GM19025 (cell line): ENCODE measurements at regions not wholly inside any gene's neighbourhood (a gene's known extent, or its start where the extent isn't known, plus 50 kb on each side); places are given as distances from the start of the nearest gene placed in this dataset.

Experiments used
- ATAC-seq: cut with Tn5 transposase; IDR thresholded peaks from one replicate; pipeline ENCODE4 v1.9.1; 2021; ENCODE audit warnings: mild to moderate bottlenecking, low read depth, moderate library complexity; ENCODE audit not compliant: unreplicated experiment

DNA sequence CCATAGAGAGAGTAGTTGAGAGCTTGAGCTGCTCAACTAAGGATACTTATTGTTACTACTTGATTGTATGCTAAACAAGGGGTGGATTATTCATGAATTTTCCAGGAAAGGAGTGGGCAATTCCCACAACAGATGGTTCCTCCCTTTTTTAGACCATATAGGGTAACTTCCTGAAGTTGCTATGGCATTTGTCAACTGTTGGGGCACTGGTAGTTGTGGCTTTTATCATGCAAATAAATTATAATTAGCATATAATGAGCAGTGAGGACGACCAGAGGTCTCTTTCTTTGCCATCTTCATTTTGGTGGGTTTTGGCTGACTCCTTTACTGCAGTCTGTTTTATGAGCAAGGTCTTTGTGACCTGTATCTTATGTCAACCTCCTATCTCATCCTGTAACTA is 1403.5 kb upstream of the PABPC4L start:
- no peak for ATAC-seq

DNA sequence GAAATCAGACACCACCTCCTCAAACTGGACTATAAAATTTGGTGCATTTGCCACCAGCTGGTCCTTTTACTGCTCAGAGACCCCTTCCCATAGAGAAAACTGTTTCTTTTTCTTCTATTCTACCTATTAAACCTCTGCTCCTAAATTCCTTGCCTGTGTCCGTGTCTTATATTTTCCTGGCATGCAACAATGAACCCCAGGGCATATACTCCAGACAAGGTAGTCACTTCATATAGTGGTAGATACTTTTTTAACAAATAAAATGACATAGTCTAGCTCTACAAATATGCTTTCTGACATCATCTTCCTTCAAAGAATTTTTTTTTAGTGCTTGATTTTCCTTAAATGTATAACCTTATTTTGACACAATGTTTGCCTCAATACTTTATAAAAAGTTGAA is 1402.9 kb upstream of the PABPC4L start:
- no peak for ATAC-seq

DNA sequence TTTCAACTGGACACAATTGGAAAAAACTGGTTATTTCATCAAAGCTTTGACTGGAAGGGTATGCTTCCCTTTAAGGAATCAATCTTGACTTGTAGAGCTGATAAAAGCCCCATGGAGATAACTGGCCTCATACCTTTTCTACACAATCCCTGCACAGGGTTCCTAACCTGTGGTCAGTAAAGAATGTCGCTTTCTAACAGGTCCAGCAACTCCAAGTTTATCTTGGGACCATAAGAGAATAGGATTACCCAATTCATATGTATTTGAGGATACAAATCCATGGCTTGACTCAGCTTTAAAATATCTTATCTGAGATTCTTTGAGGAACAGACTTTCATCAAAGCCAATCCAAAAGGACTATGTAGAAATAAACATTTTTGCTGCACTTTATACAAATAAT is 1399.8 kb upstream of the PABPC4L start:
- no peak for ATAC-seq

DNA sequence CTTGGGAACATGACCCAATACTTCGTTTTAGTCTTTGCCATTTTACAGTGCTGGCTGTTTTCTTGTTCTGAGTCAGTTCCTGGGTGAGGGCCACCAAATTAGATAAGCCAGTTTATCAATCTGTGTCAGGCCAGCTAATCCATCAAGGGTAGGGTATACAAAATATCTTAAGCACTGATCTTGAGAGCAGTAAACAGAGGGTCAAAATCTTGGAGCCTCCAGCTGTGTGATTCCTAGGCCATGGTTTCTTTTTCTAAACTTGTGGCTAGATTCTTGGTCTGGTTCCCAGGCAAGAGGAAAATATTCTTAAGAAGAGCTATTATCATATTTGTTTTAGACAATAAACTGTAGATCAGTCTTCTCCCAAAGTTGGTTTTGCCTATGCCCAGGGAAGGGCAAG is 1396.6 kb upstream of the PABPC4L start:
- ATAC-seq, result no peak

DNA sequence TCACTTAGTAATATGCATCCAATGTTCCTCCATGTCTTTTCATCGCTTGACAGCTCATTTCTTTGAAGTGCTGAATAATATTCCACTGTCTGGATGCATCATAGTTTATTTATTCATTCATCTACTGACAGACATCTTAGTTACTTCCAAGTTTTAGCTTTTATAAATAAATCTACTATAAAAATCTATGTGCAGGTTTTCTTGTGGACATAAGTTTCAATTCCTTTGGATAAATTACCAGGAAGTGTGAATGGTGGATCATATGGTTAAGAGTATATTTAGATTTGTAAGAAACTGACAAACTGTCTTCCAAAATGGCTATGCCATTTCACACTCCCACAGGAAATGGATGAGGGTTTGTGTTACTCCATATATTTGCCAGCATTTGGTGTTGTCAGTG is 1392.9 kb upstream of the PABPC4L start:
- no peak for ATAC-seq

DNA sequence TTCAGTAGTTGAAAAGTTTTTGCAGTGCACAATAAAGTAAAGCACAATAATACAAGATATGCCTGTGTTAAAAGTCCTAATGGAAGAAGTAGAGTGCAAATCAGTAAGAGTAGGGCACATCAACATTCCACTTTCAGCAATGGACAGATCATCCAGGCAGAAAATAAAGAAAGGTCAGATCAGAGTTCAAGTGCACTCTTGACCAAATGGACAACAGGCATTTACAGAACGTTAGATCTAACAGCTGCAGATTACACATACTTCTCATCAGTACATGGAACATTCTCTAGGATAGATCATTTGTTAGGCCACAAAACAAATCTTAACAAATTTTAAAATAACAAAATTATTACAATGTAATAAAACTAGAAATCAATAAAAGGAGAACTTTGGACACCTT is 1373.5 kb upstream of the PABPC4L start:
- no peak for ATAC-seq

DNA sequence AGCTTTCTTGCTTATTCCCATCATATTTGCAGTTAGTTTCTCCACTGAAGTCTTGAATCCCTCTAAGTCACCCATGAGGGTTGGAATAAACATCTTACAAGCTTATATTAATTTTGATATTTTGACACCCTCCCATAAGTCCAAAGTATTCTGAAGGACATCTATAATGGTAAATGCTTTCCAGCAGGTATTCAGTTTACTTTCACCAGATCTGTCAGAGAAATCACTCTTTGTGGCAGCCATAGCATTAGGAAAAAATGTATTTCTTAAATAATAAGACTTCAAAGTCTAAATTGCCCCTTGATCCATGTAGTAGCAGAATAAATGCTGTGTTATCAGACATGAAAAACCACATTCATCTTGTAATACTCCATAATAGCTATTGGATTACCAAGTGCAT is 1371.7 kb upstream of the PABPC4L start:
- ATAC-seq, result no peak

DNA sequence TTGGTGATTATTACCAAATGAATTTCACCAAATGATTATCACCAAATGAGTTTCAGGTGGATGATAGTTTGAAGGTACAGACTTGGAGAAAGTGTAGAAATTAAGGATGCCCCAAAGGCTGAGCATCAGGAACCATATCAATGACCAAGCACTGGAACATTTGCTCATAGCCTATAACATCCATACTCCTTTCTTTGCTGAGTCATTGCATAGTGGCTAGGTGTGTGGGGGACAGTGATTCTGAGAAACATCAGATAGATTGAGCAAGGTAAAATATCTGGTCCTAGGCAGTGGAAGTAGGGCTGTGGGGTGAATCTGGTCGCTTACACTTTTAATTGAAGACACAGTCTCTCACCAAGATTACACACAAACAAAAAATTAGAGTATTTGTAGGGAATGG is 1362.5 kb upstream of the PABPC4L start:
- ATAC-seq, result no peak

DNA sequence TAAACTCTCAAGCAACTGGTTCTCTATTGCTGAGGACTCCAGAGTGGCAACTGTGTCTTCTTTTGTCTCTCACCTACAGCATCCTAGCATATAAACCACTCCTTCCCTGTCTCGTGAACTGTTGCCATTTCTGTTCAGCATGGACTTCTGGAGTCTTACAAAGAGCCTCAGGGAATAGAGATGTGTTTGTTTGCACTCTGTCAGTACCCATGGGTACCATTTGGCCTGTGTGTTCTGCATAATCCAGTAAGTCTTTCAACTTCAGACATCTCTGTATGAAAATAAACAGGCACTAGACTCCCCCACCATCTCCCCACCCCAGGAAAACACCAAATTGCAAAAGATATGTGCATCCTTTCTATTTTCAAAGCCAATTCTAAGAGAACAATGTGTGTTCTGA is 1351.6 kb upstream of the PABPC4L start:
- no peak for ATAC-seq

DNA sequence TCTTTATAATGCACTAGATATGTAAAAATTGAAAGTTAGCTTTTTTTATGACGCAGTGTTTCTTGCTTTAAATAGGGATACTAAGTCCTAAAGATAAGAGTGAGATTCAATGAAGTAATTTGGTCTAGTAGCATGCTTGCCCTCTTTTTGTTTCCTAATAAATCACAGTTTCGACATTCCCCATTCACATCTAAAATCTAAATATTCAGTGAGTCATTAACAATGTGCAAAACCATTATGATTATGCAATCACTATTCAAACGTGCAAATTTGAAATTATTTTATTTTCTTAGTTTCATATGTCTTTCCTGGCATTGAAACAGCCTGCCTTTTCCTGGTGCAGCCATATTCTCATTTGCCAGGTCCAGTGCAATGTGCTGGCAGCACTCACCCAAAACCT is 1350.5 kb upstream of the PABPC4L start:
- no peak for ATAC-seq

DNA sequence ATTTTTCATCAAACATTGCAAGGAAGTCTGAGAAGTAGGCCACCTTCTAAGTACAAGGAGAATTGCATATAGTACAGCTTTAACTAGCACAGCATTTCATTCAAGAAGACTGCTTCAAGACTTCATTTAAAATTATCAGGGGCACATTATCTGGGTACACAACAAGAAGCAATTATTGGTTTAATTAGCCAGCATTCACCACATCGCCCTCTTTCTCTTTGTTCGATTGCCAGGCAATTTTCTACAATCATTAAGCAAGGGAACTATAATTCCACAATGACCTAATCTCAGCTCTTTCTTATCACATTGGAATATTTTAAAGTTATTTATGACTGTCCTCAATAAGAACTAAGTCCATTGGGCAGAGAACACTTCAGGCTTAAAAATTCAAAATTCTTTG is 1347.1 kb upstream of the PABPC4L start:
- no peak for ATAC-seq

DNA sequence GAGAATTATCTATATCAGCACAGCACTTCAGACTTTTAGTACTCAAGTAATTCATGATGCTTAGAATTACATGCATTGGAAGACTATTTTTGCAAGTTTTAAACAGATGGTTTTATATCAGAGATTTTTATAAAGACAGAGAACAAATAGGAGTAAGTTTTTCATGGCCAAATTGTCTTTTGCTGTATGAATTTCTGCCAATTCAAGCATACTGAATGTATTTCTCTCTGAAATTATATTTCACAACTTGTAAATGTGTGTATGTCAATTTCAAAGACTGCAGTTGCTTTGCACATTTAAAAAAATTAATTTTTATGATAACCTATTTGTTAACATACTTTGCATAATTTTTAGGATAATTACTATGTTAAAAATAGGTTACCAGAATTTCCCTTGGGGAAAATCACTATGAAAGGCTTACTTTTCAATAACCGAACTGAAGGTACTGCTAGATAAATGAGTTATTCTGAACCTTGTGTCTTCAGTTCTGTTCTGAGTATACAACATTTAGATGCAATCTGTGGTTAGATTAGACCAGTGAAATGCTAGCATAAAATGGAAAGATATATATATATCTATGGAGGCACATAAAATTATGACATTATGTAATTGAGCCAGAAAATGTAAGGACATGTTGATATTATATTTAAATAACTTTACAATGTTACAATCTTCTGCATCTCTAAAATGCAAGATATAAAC is 1344.2 kb upstream of the PABPC4L start:
- no peak for ATAC-seq

DNA sequence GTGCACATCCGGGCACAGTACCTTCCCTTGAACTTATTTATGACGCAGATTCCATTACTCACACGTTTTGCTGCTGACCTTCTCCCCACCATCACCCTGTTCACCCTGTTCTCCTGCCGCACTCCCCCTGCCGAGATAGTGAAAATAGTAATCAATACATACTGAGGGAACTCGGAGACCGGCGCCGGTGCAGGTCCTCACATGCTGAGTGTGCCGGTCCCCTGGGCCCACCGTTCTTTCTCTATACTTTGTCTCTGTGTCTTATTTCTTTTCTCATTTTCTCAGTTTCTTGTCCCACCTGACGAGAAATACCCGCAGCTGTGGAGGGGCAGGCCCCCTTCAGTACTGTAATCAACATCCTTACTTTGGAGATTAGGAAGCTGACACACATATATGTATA is 1337.1 kb upstream of the PABPC4L start:
- ATAC-seq, result no peak

DNA sequence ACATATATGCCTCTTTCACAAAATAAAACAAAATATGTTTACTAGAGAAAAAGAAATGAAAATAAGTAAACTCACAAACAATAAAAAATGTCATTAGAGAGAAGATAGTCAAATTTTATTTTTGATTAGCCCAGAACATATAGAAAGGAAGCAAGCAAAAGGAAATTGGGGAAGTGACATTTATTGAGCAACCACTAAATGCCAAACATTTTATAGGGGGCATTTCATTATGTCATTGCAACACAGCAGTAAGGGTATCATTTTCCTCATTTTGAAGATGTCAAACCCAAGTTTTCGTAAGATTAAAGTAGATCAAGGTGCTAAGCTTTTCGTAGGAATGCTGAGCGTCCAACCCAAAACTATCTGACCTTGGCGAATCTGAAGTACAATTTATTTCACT is 1331.5 kb upstream of the PABPC4L start:
- ATAC-seq, result no peak

DNA sequence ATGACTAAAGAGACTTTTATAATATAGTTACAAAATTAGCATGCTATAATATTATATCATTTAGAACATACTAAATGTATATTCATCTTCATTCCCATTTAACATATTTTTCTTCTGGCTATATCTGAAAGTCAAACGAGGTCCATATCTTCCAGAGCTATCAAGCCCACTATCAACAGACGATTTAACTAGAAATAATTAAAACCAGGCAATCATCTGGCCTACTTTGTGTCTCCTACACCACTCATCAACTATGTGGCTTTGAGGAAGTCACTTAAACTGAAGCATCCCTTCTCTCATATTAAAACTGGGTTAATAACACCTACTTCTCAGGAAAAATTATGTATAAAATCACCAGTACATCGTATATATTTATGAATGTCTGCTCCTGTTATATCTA is 1330.5 kb upstream of the PABPC4L start:
- no peak for ATAC-seq

DNA sequence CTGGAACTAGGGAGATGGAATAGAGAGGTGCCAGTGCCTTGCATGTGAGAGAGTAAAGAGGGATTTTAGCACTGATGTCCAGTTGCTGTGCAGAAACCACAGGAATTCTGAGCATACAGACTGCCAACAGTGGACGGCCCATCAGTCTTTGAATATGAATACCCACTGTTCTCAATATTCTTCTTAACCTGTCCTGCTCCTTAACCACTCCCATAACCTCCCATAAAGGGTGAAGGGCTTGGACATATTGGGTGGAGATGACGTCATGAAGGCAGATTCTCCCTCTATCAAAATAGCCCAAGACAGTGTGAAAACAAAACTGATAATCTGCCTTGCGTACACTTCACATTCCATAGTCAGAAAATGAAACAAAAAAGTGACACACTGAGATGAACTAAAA is 1313.7 kb upstream of the PABPC4L start:
- no peak for ATAC-seq

DNA sequence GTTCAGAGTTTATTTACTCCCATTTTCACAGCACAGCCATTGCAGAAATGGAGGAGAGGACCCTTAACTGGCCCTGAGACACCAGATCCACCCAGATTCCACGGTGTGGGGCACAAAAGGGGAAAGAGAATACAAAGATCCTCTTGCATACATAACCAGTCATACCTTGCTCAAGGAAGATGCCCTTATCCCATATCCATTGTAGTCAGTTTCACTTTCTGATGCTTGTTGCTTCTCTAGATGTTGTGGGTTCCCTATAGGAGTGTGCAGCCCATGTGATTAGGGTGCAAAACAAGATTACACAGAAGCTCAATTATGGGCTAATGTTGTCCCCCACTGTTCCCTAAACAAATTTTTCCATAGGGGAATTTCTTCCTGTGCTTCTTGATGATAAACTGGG is 1309.0 kb upstream of the PABPC4L start:
- ATAC-seq, result no peak

DNA sequence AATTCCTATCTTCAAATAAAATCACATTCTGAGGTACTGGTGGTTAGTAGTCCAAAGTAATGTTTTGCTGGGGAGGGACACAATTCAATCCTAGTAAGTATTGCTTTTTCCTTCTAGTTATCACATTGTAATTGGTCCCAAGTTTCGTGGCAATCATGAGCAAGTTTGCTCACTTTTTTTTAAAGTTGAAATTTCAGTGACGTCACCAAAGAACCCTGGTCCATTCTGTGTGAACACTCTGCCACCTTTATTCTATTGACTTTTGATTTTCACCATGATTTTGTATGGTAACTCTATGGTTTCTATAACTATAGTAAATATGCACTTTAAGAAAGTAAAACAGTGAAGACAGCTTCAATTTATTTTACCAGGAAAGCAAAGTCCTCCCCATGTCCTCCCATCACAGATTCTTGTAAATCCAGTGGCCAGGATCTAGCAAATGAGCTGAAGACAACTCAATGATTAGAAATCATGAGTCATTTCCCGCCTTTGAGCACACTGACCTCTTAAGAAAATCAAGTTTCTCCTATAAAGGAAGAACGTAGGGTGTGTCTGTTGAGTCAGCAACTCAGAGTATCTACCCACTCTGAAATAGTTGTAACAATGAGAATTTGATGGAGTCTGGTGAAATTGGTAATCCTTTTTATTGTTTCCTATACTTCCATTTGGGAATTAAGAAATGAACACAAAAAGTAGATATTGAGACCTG is 1306.6 kb upstream of the PABPC4L start:
- no peak for ATAC-seq

DNA sequence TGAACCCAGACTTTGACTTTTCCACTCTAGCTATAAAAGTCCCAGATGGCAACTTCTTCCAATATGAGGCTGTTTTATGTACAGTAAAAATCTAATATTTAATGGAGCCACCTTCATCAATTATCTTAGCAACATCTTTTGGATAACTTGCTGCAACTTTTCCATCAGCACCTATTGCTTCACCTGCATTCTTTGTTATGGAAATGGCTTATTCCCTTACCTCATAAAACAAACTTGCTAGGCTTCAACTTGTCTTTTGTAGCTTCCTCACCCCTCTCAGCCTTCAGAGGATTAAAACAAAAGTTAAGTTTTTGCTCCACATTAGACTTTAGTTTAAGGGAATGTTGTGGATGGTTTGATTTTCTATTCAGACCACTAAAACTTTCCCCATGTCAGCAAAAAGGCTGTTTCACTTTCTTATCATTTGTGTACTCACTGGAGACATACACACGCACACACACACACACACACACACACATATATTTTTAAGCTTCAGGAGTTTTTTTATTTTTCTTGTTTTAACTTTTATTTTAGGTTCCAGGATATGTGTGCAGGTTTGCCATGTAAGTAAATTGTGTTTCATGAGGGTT is 1296.1 kb upstream of the PABPC4L start:
- ATAC-seq, result no peak

DNA sequence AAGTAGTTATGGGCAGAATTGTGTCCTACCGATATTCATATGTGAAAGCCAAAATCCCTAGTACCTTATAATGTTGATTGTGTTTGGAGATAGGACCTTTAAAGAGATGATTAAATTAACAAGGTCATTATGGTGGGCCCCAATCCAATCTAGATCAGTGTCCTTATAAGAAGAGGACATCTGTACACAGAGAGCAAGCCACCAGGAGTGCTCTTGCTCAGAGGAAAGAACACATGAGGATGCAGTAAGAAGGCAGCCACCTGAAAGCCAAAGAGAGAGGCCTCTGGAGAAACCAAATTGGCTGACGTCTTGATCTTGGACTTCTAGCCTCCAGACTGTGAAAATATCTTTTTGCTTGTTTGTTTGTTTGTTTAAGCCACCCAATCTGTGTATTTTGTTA is 1290.8 kb upstream of the PABPC4L start:
- no peak for ATAC-seq

DNA sequence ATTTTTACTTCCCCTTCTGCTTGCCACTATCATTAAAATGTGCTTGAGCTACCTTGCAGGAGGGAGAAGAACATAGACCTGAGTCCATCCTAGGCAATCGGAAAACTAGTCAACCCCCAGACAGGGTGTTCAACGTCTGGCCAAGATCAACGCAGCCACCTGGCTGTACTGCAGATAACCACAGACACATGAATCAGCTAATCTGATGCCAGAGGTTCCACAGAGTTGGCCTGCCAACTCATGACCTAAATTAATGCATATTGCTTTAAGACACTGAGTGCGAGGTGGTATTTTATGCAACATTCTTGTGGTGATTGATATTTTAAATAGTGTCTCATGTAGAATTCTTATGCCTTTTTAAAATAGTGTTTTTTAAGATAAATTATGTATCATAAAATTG is 1283.8 kb upstream of the PABPC4L start:
- ATAC-seq, result no peak

DNA sequence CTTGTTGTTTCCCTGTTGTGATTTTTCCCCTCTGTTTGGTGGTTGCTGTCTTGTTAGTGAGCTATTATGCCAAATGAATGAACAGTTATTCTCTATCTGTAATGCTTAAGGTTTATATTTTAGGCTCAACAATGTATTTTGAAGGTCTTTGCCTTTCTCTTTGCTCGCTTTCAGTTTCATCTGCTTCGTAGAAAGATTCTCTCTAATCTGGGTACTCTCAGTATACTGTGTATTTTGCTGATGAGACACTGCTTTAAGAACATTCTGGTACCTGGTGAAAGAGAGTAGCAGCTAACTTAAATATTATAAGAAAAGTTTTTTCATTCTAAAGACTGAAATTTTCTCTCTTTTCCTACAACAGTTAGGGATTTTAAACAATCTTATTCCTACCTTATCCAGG is 1274.7 kb upstream of the PABPC4L start:
- ATAC-seq, result no peak
